ENCODE measurements at regions not wholly inside any gene's neighbourhood (a gene's known extent, or its start where the extent isn't known, plus 50 kb on each side); places are given as distances from the start of the nearest gene placed in this dataset.
"Not testable (repeated sequence)": the region's sequence is repeated elsewhere in the genome, so short reads cannot be mapped to it uniquely, and the experiment has no call there.

GRCh38 chr9:42388846-42389245 is 205.4 kb downstream of the SPATA31A6 start:
- no peak overlapping the region for H3K14ac ChIP-seq (ENCODE audit: low read length)
- no peak overlapping the region for H2AFZ ChIP-seq (ENCODE audit: low read length)
- H3K27me3 ChIP-seq (ENCODE audit: control insufficient read depth in 3 of 3, insufficient read depth in 3 of 3, low read depth in 1 of 3, low read length in 3 of 3) = no peaks in the 10 kb centered on the region
- H3K4ac ChIP-seq (ENCODE audit: low read length) = no peak overlapping the region
- no peak overlapping the region for H3K23ac ChIP-seq (ENCODE audit: low read depth, low read length, poor library complexity)
- no CpG with 5 or more reads among the region's 6 CpGs for WGBS, 2 donors (ENCODE audit: extremely low coverage in 2 of 2, insufficient read length in 2 of 2, insufficient replicate concordance in 1 of 2)
- H3K4me3 ChIP-seq (ENCODE audit: low read length in 2 of 2) = no peak overlapping the region
- no peak overlapping the region for H3K18ac ChIP-seq (ENCODE audit: low read length)
- H4K91ac ChIP-seq (ENCODE audit: low read depth, low read length, poor library complexity) = no peak overlapping the region
- no peak for DNase-seq (ENCODE audit: low spot score)
- no peak overlapping the region for H2BK120ac ChIP-seq (ENCODE audit: low read depth, low read length)
- H2BK15ac ChIP-seq (ENCODE audit: low read length) = no peak overlapping the region
- H3K27ac ChIP-seq (replicated peaks; ENCODE audit: low read length) = no peak overlapping the region
- H3K9ac ChIP-seq (ENCODE audit: low read depth, low read length, poor library complexity) = no peak overlapping the region
- H3K9me3 ChIP-seq (replicated peaks in 1 of 2; ENCODE audit: control insufficient read depth in 2 of 2, insufficient read depth in 1 of 2, low read depth in 1 of 2, low read length in 2 of 2) = no peaks in the 10 kb centered on the region
- no peaks in the 10 kb centered on the region for H3K79me1 ChIP-seq (ENCODE audit: low read depth, low read length)
- no peak overlapping the region for H3K4me2 ChIP-seq (ENCODE audit: insufficient read depth, low read length, poor library complexity, severe bottlenecking)
- peaks cover 0 to 2% of the 10 kb centered on the region in 2 donors for H3K4me1 ChIP-seq (ENCODE audit: control insufficient read depth in 2 of 2, insufficient read depth in 1 of 2, low read depth in 1 of 2, low read length in 2 of 2)
- no peak overlapping the region for H4K8ac ChIP-seq (ENCODE audit: low read depth, low read length)
- no peaks in the 10 kb centered on the region for H3K36me3 ChIP-seq (replicated peaks in 1 of 2; ENCODE audit: control insufficient read depth in 2 of 2, insufficient read depth in 2 of 2, low read length in 2 of 2)
- H2AK5ac ChIP-seq (ENCODE audit: low read depth, low read length) = no peak overlapping the region
- no peak overlapping the region for H2BK12ac ChIP-seq (ENCODE audit: low read length)
- H2BK5ac ChIP-seq (ENCODE audit: low read length) = no peak overlapping the region

DNA sequence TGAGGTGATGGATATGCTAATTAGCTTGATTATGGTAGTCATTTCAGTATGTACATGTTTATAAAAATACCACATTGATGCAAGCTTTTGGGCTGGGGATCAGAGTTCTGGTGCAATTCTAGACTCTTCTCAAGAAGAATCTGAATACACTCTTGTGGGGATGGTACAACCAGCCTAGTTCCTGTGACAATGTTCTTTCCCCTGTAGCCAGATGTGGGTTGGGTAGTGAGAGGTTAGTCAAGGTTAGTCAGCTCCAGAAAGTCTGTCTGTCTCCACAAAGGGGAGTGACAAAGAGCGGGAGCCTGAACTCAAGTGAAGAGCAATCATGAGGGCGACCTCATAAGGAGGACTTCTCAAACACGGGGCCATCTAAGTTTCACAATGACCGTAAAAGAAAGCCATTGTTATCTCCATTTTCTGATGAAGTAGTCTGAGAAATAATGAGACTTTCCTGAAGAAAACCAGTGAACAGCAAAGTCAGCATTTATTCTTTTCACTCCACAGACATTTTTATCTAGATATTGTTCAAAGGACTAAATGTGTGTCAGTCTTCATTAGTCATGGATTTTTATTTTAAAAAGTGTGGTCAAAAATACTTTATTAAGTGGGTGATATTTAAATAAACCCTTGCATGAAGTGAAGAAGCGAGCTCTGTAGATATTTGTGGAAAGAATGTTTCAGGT is 209.5 kb downstream of the SPATA31A6 start:
- not testable (repeated sequence) for H2BK120ac ChIP-seq (ENCODE audit: low read depth, low read length); H3K9me3 ChIP-seq (replicated peaks in 1 of 2; ENCODE audit: control insufficient read depth in 2 of 2, insufficient read depth in 1 of 2, low read depth in 1 of 2, low read length in 2 of 2); H3K18ac ChIP-seq (ENCODE audit: low read length); H3K14ac ChIP-seq (ENCODE audit: low read length); H3K9ac ChIP-seq (ENCODE audit: low read depth, low read length, poor library complexity); H2AFZ ChIP-seq (ENCODE audit: low read length); H2AK5ac ChIP-seq (ENCODE audit: low read depth, low read length); DNase-seq (ENCODE audit: low spot score); H3K4me3 ChIP-seq (ENCODE audit: low read length in 2 of 2); H4K8ac ChIP-seq (ENCODE audit: low read depth, low read length); H2BK5ac ChIP-seq (ENCODE audit: low read length); H3K4me2 ChIP-seq (ENCODE audit: insufficient read depth, low read length, poor library complexity, severe bottlenecking); H3K23ac ChIP-seq (ENCODE audit: low read depth, low read length, poor library complexity); H3K79me1 ChIP-seq (ENCODE audit: low read depth, low read length); H3K27me3 ChIP-seq (ENCODE audit: control insufficient read depth in 3 of 3, insufficient read depth in 3 of 3, low read depth in 1 of 3, low read length in 3 of 3); H3K4me1 ChIP-seq (ENCODE audit: control insufficient read depth in 2 of 2, insufficient read depth in 1 of 2, low read depth in 1 of 2, low read length in 2 of 2); H4K91ac ChIP-seq (ENCODE audit: low read depth, low read length, poor library complexity); H2BK12ac ChIP-seq (ENCODE audit: low read length); H3K36me3 ChIP-seq (replicated peaks in 1 of 2; ENCODE audit: control insufficient read depth in 2 of 2, insufficient read depth in 2 of 2, low read length in 2 of 2); H3K27ac ChIP-seq (replicated peaks; ENCODE audit: low read length); H3K4ac ChIP-seq (ENCODE audit: low read length); H2BK15ac ChIP-seq (ENCODE audit: low read length)
- WGBS, 2 donors (ENCODE audit: extremely low coverage in 2 of 2, insufficient read length in 2 of 2, insufficient replicate concordance in 1 of 2) = no CpG with 5 or more reads among the region's 5 CpGs

DNA sequence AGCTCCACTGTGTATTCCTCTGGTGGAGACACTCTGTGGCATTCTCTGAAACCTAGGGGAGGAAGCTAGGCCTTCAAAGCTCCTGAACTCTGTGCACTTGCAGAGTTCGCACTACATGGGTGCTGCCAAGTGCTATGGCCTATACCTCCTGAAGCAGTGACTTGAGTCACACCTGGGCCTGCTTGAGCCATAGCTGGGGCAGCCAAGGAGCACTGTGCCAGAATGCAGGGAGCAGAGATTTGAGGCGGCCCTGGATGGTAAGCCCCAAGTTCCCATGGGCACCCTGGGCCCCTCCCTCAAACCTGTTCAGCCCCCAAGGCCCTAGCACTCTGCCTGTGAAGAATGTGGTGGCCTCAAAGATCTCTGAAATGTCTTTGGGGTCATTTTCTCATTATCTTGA is 212.9 kb downstream of the SPATA31A6 start:
- H3K79me1 ChIP-seq (ENCODE audit: low read depth, low read length) = no peaks in the 10 kb centered on the region
- H3K27me3 ChIP-seq (ENCODE audit: control insufficient read depth in 3 of 3, insufficient read depth in 3 of 3, low read depth in 1 of 3, low read length in 3 of 3) = no peaks in the 10 kb centered on the region
- H3K14ac ChIP-seq (ENCODE audit: low read length) = peak overlapping the region; percentile 75
- no peak overlapping the region for H2BK5ac ChIP-seq (ENCODE audit: low read length)
- H3K18ac ChIP-seq (ENCODE audit: low read length) = peak overlapping the region; percentile 84
- no peak overlapping the region for H3K9ac ChIP-seq (ENCODE audit: low read depth, low read length, poor library complexity)
- H3K27ac ChIP-seq (replicated peaks; ENCODE audit: low read length) = no peak overlapping the region
- H3K4me2 ChIP-seq (ENCODE audit: insufficient read depth, low read length, poor library complexity, severe bottlenecking) = no peak overlapping the region
- WGBS, 2 donors (ENCODE audit: extremely low coverage in 2 of 2, insufficient read length in 2 of 2, insufficient replicate concordance in 1 of 2) = no CpG with 5 or more reads among the region's 2 CpGs
- H3K36me3 ChIP-seq (replicated peaks in 1 of 2; ENCODE audit: control insufficient read depth in 2 of 2, insufficient read depth in 2 of 2, low read length in 2 of 2) = no peaks in the 10 kb centered on the region
- H3K4ac ChIP-seq (ENCODE audit: low read length) = peak overlapping the region; percentile 99
- no peak overlapping the region for H4K8ac ChIP-seq (ENCODE audit: low read depth, low read length)
- H3K4me3 ChIP-seq (ENCODE audit: low read length in 2 of 2) = peak overlapping the region in 1 of 2 donors; percentile 7
- no peak for DNase-seq (ENCODE audit: low spot score)
- no peaks in the 10 kb centered on the region for H3K4me1 ChIP-seq (ENCODE audit: control insufficient read depth in 2 of 2, insufficient read depth in 1 of 2, low read depth in 1 of 2, low read length in 2 of 2)
- H2BK15ac ChIP-seq (ENCODE audit: low read length) = no peak overlapping the region
- H3K9me3 ChIP-seq (replicated peaks in 1 of 2; ENCODE audit: control insufficient read depth in 2 of 2, insufficient read depth in 1 of 2, low read depth in 1 of 2, low read length in 2 of 2) = peaks cover 0 to 4% of the 10 kb centered on the region in 2 donors
- peak overlapping the region; percentile 24 for H2AK5ac ChIP-seq (ENCODE audit: low read depth, low read length)
- peak overlapping the region; percentile 16 for H3K23ac ChIP-seq (ENCODE audit: low read depth, low read length, poor library complexity)
- H4K91ac ChIP-seq (ENCODE audit: low read depth, low read length, poor library complexity) = no peak overlapping the region
- no peak overlapping the region for H2BK120ac ChIP-seq (ENCODE audit: low read depth, low read length)
- H2AFZ ChIP-seq (ENCODE audit: low read length) = no peak overlapping the region
- H2BK12ac ChIP-seq (ENCODE audit: low read length) = peak overlapping the region; percentile 90

GRCh38 chr9:42397336-42397735 is 213.9 kb downstream of the SPATA31A6 start:
- not testable (repeated sequence) for H2AFZ ChIP-seq (ENCODE audit: low read length); H3K14ac ChIP-seq (ENCODE audit: low read length); H2BK15ac ChIP-seq (ENCODE audit: low read length); H3K23ac ChIP-seq (ENCODE audit: low read depth, low read length, poor library complexity); H3K36me3 ChIP-seq (replicated peaks in 1 of 2; ENCODE audit: control insufficient read depth in 2 of 2, insufficient read depth in 2 of 2, low read length in 2 of 2); H3K27ac ChIP-seq (replicated peaks; ENCODE audit: low read length); H3K4me1 ChIP-seq (ENCODE audit: control insufficient read depth in 2 of 2, insufficient read depth in 1 of 2, low read depth in 1 of 2, low read length in 2 of 2); H2BK5ac ChIP-seq (ENCODE audit: low read length); H4K8ac ChIP-seq (ENCODE audit: low read depth, low read length); H3K9ac ChIP-seq (ENCODE audit: low read depth, low read length, poor library complexity); H3K27me3 ChIP-seq (ENCODE audit: control insufficient read depth in 3 of 3, insufficient read depth in 3 of 3, low read depth in 1 of 3, low read length in 3 of 3); H3K9me3 ChIP-seq (replicated peaks in 1 of 2; ENCODE audit: control insufficient read depth in 2 of 2, insufficient read depth in 1 of 2, low read depth in 1 of 2, low read length in 2 of 2); DNase-seq (ENCODE audit: low spot score); H2AK5ac ChIP-seq (ENCODE audit: low read depth, low read length); H3K4me3 ChIP-seq (ENCODE audit: low read length in 2 of 2); H4K91ac ChIP-seq (ENCODE audit: low read depth, low read length, poor library complexity); H2BK12ac ChIP-seq (ENCODE audit: low read length); H3K4ac ChIP-seq (ENCODE audit: low read length); H3K18ac ChIP-seq (ENCODE audit: low read length); H3K4me2 ChIP-seq (ENCODE audit: insufficient read depth, low read length, poor library complexity, severe bottlenecking); H3K79me1 ChIP-seq (ENCODE audit: low read depth, low read length); H2BK120ac ChIP-seq (ENCODE audit: low read depth, low read length)
- WGBS, 2 donors (ENCODE audit: extremely low coverage in 2 of 2, insufficient read length in 2 of 2, insufficient replicate concordance in 1 of 2) = no CpG with 5 or more reads among the region's 7 CpGs

Data from neuronal stem cell (in vitro differentiated cells).